ENCODE measurements at regions not wholly inside any gene's neighbourhood (a gene's known extent, or its start where the extent isn't known, plus 50 kb on each side); places are given as distances from the start of the nearest gene placed in this dataset.
"Not testable (repeated sequence)": the region's sequence is repeated elsewhere in the genome, so short reads cannot be mapped to it uniquely, and the experiment has no call there.

DNA sequence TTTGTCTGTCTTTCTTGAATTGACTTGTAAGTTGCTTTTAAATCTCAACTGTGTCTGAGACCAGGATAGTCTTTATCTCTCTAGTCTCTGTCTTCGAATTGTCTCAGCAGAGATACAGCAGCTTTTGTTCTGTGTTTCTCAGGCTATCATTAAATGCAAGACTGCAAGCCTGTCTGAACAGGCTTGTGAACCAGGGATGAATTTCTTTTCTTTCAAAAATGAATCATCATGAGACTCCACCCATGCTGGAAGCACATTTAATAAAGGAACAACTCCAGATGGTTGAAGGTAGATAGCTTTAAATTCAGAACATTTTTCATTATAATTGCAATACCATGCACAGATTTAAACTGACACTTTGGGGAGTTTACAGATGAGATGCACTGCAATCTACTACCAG is 155.9 kb downstream of the SEC23IP start:
- no peak for DNase-seq (ENCODE audit: low spot score)

DNA sequence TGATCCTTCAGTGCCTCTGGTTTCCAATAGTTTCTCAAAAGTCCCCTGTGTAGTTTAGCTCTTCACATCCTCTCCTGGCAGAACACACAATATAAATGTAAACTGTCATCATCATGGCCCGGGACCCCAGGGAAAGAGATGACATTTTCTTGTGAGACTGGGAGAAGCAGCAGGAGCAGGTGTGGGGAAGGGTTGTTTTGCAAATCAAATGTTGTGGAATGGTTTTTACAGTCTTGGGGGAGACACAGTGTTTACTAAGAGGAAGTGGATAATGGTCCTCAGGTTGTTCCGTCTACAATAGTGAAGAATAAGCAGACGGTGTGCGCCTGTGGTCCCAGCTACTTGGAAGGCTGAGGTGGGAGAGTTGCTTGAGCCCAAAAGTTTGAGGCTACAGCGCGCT is 159.1 kb downstream of the SEC23IP start:
- DNase-seq (ENCODE audit: low spot score) = no peak

DNA sequence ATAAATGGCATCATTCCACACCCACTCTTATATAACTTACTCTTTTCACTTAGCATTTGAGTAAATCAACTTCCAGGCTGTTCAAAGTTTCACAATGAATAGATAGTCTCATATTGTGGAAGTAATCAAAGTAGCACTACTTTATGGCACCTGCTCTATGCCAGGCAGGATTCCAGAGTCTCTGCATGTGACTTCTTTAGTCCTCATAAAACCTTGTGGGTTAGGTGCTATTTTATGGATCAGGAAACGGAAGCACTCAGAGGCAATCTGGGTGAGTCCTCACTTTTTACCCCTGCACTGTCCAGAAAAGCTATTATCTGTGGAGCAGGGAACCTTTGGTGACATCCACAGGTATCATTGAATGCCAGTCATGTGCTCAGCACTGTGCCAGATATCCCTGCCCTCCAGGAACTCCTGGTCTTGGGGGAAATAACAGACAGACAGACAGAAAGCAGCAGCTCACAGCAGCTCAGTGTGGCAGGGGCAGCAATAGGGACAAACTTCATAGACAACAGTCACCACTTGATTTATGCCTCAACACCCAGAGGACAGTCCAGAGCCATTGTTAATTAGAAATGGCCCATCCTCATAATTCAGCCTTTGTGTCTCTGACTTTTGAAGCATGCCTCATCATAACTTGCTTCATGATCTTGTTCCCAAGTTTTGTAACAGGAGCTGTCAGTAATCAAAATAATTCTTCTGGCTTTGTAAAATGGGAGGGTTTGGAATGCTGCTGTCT is 160.6 kb downstream of the SEC23IP start:
- no peak for DNase-seq (ENCODE audit: low spot score)

DNA sequence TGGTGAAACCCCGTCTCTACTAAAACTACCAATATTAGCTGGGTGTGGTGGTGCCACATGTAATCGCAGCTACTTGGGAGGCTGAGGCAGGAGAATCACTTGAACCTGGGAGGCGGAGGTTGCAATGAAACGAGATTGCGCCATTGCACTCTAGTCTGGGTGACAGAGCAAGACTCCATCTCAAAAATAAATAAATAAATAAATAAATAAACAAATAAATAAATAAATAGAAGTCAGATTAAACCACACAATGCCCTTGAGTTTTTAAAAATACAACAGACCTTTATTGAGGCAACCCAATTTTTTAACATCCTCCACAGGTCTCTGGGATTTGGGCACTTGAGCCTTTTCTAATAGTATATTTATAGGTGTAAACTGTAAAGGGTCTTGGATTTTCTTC is 167.3 kb downstream of the SEC23IP start:
- DNase-seq (ENCODE audit: low spot score) = not testable (repeated sequence)

DNA sequence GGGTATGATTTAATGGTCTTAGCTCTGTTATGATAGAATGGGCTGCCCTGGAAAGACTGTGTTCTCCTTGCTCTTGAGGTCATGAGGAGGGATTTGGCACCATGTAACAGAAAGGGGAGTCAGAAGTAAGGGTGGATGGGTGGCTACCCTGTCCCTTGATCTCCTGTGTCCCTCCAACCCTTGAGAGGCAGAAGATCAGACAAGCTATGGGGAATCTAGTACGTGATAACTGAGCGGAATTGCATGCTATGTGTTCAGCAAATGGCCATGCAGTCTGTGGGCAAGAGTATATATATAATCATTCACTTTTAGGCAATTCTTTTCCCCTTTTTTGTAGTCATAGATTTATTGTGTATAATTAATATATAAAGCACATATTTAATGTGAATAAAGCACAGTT is 174.9 kb downstream of the SEC23IP start:
- no peak for DNase-seq (ENCODE audit: low spot score)

DNA sequence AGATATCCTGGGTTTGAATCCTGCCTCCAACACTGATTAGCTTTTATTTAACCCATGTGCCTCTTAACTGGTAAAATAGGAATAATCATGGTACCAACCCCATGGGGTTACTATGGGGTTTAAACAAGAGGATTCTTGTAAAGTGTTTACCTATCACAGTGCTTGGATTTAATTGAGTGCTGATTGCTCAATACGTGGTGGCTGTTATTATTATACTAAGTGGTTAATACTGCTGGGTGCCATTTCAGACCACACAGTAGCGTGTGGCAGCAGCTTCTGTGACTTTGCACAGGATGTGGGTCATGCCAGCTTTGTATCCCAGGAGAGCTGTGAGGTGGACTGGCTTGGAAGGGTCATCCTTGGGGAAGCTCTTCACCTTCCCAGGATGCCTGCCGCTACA is 177.2 kb downstream of the SEC23IP start:
- no peak for DNase-seq (ENCODE audit: low spot score)

DNA sequence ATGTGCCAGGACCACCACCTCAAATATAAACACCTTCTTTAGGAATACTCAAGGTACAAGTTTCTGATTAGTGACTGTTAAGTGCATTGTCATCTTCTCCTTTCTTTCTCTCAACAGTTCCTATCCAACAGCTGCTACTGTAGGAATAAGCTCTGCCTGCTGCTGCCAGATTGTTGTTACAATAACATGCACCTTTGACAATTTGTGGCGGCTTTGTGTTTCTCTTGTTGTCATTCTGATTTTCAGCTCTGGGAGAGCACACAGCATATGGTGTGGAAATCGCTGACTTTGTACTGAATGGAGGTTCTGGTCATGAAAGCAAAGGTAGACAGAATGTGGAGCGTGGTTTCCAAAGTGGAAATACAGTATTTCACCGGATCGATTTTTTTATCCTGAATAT is 182.8 kb downstream of the SEC23IP start:
- DNase-seq (ENCODE audit: low spot score) = no peak

DNA sequence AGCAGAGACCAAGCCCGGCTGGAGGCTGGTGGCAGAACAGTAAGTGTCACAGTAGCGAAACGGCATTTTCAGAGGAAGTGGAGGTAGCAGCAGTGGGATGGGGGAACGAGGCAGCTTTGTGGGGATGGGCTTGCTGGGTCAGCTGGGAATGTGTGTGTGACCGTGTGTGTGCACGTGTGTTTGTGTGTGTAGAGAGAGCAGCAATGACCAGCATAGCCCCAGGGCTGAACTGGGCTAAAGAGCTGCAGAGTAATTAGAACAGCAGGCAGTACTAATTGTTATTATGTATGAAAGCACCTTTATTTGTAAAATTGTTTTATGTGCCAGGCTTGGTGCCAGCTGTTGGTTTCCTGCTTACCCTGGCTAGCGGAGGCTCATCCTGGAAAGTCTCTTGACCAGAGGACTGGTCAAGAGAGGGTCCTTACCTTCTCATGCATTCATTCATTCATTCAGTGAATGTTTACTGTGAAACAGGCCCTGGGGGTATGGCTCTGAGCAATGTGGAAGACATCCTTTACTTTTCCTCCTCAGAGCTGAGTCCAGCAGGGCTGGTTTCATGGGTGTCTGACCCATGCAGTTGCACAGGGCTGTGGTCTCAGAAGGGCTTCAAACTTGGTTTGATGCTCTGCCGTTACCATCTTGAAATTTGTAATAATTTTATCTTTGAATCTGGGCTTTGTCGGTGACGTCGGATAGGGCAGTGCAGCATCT is 184.6 kb downstream of the SEC23IP start:
- no peak for DNase-seq (ENCODE audit: low spot score)

DNA sequence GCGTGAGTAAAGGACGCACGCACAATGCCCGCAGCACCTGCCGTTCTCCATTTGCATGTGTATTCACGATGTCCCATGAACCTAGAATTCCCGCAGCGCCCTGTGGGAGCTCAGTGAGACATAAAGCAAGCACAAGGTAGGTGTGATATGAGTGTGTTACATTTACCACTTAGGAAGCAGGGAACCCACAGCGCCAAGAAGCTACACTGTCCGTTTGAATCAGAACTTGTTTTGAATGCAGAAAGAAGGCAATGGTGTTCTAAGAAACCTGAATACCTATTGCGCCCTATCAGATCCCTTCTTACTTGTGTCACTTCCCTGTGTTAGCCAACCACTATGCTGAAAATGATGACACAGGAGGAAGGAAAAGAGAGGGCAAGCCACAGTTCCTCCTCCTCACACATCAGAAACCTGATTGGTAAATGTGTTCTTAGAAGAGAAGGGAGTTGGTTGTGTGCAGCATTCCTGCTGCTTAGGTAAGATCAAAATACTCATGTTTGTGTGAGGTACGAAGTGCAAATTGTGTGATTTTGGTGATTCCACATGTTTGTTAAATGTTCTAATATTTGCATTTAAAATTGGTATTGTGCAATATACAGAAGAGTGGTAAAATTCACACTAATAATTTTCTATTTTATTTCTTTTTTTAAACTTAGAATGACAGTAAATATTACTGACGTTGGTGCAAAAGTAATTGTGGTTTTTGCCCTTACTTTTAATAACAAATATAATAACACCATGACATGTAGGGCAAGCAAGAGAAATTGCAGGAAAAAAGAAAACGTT is 185.4 kb downstream of the SEC23IP start:
- DNase-seq (ENCODE audit: low spot score) = no peak

DNA sequence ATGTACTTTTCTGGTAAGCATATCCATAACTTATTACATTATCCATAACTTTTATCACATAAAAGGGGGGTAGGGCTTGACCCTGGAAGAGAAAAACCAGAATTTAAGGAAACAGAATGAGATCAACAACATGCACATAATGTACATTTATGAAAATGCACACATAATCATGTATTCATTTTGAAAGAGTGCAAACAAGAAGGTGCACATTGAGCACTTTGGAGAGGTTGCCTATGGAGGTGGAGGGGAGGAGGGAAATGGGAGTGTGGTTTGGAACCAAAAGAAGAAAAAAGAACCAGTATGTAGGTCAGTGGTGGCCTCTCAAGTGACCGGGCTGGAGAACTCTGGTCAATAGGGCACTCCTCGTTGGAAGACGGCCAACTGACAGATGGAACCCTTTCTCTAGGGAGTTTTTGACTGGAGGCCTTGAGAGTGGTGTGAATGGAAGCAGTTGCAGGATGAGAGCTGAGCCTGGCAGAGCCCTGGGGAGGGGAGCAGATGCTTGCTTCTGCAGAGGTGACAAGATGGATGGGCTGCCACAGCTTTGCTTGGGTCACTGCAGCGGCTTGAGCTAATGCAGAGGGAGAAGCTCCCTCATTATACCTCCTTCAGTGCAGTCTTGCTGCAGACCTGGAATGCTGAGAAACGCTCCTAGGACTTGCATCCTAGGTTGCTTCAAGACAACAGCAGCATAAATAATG is 192.7 kb downstream of the SEC23IP start:
- no peak for DNase-seq (ENCODE audit: low spot score)

DNA sequence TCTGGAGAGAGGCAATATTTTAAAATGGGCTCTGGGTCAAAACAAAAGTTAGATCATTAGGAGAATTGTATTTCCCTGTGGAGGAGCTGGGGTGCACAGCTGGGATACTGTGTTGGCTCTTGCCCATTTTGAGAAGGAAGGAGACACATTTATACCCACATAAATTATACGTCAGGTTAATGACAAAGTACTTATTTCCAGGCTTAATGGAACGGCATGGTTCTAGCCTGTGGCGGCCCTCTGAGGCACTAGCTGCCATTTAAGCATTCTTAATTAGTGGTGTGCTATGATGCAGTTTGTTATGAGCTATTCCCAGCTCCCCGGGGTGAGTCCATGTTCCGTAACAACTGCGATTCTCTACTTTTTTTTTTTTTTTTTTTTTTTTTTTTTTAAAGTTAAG is 193.5 kb downstream of the SEC23IP start:
- DNase-seq (ENCODE audit: low spot score) = no peak

DNA sequence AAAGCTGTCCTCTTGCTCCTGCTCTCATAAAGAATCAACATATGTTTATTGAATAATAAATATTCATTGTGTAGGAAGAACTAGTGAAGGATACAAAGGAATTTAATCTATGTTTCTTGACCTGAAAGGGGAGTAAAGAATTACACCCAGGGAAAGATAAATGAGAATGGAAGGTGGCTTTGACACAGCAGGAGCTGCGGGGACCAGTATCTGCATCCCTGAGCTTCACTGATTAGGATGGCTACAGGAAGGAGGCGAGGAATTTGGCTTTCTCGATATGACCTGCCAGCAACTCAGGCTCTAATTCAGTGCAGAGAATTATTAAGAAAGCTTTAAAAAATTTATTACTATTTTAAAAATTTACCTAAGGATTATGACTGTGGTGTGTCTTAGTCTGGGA is 194.6 kb downstream of the SEC23IP start:
- DNase-seq (ENCODE audit: low spot score) = no peak

DNA sequence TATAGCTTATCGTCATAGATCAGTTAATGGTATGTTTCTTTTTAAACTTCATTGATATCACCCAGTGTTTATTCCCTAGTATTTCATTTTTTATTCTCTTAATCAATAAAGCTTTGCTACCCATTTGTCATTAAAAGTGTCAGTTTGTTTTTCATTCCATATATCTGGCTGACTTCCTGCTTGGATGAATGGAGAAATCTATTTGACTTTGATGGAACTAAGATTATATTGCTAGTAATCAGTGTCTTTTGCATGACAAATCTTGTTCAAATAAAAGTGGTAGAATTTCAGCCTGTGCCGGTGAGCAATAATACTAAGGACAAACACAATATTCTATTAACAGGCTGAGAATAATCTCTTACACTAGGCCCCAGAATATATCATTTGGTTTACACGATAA is 203.3 kb downstream of the SEC23IP start:
- DNase-seq (ENCODE audit: low spot score) = no peak

DNA sequence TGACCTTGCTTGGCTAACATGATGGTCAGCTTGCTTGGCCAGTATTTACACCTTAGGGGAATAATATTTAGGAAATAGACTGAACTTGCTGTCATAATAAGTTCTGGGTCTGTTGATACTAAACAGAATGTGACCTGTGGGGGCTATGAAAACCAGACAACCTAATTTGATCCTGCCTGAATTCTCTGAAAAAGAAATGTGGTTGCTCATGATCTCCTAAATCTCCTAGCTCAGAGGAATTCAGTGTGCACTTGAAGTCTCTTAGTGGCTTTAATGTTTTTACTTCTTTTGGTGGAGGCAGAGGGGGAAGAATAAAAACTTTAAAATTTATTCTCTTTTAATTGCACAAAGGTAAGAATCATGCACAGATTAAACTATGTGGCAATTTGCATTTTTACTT is 205.2 kb downstream of the SEC23IP start:
- DNase-seq (ENCODE audit: low spot score) = no peak

DNA sequence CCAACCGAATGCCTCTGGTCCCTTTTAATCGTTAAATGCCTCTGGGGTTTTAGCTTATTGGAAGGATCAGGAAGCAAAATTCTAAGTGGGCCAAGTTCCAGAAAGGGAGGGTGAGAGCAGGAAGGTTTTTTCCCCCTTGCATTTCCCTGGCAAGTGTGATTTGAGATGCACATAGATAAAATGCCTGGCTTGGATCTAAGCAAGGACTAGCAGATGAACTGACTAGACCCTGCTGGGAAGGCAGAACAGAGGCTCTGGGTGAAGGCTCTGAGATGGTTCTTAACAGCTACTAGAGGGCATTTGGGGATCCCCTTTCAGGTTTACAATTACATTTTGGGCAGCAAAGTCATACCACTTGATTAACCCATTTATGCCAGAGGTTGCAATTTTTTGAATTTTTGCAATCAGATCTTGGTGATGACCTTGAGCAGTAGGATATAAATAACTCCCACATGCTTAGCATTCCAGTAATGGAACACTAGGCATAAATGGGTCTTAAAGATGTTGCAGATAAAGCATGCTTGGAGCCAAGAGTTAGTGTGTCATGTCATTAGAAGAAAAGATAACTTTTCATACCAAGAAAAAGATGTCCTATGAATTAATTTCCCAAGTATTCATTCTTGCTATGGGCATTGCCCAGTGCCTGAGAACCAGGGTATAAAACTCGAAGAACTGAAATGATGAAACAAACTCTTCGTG is 205.9 kb downstream of the SEC23IP start:
- no peak for DNase-seq (ENCODE audit: low spot score)

DNA sequence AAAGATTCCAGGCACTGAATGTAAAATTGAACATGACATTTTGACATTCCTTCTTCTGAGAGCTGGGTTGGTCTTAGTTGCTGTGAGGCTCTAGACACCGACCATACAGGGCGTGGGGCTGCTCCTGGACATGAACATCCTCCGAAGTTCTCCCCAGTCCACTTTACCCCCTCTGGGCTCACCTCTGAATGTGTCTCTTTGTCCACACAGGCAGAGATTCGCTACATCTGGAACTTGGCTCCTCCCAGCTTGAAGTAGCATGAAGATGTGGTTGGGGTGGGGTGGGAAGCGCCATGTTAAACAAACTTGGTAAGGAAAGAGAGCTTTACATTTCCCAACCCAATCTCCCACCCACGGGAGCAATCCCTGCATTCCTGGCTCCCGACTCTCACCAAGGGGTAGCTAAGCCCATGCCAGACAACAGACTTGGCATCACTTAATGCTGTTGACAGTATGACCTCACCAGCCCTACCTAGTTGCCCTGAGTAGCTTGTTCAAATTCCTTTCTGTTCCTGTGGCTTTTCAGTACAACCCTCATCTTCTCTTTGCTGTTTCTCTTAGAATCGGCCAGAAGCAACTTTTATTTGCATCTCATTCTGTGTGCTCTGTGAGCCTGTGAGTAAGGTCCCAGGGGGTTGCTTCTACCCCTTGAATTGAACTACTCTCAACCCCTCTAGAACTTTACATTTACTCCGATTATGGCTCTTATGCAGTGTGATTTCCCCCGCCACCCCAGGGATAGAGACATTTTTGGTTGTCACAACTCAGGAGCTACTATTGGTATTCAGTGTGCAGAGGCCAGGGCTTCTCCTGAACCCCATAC is 211.4 kb downstream of the SEC23IP start:
- no peak for DNase-seq (ENCODE audit: low spot score)

DNA sequence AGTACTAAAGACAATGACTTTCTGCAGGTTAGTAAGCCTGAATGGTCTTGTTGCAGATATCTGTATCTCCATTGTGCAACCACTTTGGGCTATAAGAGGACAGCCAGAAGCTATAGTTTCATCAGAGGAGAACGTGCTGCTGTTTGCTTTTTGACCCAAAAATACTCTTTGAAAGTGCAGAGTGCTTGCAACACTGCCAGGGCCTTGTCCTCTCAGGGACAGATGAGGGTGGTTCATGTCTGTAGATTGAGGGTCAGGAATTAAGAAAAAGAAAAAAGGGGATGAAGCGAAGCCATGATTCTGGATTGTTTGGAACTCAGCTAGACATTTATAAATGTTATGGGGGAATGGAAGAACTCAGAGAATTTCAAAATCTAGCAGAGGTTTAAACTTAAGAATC is 212.5 kb downstream of the SEC23IP start:
- DNase-seq (ENCODE audit: low spot score) = no peak

DNA sequence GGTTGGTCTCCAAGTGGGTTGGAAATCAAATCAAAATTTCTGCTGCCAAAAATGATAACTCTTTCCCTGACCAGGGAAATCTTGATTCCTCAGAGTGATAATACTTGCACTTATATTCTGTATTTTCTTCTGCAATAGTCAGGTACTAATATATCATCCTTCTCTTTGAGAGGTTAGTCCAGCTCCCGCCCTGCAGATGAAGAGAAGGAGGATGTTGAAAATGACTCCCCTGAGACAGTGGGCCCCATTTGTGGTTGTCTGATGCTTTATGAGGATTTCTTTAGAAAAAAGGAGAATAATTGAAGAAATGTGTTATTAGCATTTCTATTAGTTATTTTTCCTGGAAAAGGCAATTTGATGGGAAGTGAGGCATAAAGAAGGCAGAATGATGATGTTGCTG is 213.0 kb downstream of the SEC23IP start:
- DNase-seq (ENCODE audit: low spot score) = no peak

DNA sequence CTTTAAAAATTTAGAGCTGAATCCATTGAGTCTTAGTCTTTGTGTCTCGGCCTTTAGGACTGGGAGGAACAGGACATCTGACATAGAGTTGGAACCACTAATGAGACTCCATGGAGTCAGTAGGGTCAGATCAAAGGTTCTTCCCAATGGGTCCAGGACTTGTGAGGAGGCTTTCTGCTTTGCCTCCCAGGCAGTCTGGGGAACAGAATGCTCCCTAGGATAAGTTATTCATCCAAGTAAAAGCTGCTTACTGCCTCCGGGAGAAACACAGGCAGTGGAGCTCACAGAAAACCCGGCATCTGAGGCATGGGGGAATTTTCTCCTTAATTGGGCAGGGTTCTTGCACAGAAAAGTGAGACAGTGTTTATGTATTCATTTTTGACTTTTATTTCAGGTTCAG is 216.4 kb downstream of the SEC23IP start:
- DNase-seq (ENCODE audit: low spot score) = no peak

DNA sequence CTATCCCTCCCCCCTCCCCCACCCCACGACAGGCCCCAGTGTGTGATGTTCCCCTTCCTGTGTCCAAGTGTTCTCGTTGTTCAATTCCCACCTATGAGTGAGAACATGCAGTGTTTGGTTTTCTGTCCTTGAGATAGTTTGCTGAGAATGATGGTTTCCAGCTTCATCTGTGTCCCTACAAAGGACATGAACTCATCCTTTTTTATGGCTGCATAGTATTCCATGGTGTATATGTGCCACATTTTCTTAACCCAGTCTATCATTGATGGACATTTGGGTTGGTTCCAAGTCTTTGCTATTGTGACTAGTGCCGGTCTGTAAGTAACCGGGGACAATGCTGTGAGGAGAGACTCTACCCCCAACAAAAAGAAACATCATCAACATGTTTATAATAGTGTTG is 217.2 kb downstream of the SEC23IP start:
- DNase-seq (ENCODE audit: low spot score) = not testable (repeated sequence)

DNA sequence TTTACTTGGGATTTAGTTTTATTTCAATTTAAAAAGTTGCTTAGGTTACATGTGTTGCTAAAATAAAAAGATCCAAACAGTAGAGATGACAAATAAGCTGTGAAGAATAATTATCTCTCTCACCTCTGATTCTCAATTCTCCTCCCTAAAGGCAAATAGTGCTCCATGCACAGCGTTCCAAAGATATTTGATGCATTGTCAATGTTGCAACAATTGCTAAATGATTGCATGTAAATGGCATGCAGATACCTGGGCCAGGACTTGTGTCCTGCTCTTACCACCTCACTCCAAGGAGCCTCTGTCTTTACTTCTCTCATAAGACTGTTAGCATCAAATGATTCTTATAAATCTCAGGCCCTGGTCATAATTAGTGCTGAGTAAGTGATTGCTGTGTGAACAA is 217.7 kb downstream of the SEC23IP start:
- no peak for DNase-seq (ENCODE audit: low spot score)
